SK-N-SH treated with all-trans-retinoic acid at 6 μM for 48 hours (cell line): ENCODE measurements at regions not wholly inside any gene's neighbourhood (a gene's known extent, or its start where the extent isn't known, plus 50 kb on each side); places are given as distances from the start of the nearest gene placed in this dataset.

Experiments
- ATAC-seq: fragments of 200-7000 bp; cut with Tn5 transposase; 3 replicates; pipeline ENCODE4 v1.9.1; 2020; ENCODE audit warnings: mild to moderate bottlenecking, moderate library complexity
- ARNTL ChIP-seq: fragments of 450-650 bp; formaldehyde crosslinking; IDR thresholded peaks from 2 replicates; pipeline ENCODE4 v1.5.0; 2020; ENCODE audit warnings: low read depth, mild to moderate bottlenecking, moderate library complexity, borderline replicate concordance
- BACH2 ChIP-seq: fragments of 250-450 bp; sonication (Bioruptor Pico); IDR thresholded peaks from 2 replicates; pipeline ENCODE4 v1.9.0; 2021; ENCODE audit warnings: mild to moderate bottlenecking, borderline replicate concordance
- CSDC2 ChIP-seq: fragments of 250-450 bp; sonication (Bioruptor Pico); IDR thresholded peaks from 2 replicates; pipeline ENCODE4 v1.5.0; 2020; ENCODE audit warnings: mild to moderate bottlenecking, moderate library complexity
- CSRNP3 ChIP-seq: fragments of 250-450 bp; sonication (Bioruptor Pico); IDR thresholded peaks from 2 replicates; pipeline ENCODE4 v1.5.1; 2021; ENCODE audit warnings: mild to moderate bottlenecking, moderate library complexity
- GLIS3 ChIP-seq: fragments of 250-450 bp; sonication (Bioruptor Pico); IDR thresholded peaks from 2 replicates; pipeline ENCODE4 v1.5.0; 2020; ENCODE audit warnings: mild to moderate bottlenecking, moderate library complexity
- ISL1 ChIP-seq: fragments of 250-450 bp; sonication (Bioruptor Pico); IDR thresholded peaks from 2 replicates; pipeline ENCODE4 v2.1.2; 2022; ENCODE audit warnings: mild to moderate bottlenecking, moderate library complexity
- OSR1 ChIP-seq: fragments of 250-450 bp; sonication (Bioruptor Pico); IDR thresholded peaks from 2 replicates; pipeline ENCODE4 v1.8.0; 2022; ENCODE audit warnings: moderate library complexity, mild to moderate bottlenecking, inconsistent platforms
- PATZ1 ChIP-seq: fragments of 250-450 bp; sonication (Bioruptor Pico); IDR thresholded peaks from 2 replicates; pipeline ENCODE4 v1.8.0; 2020; ENCODE audit warnings: mild to moderate bottlenecking, moderate library complexity, borderline replicate concordance
- POU6F1 ChIP-seq: fragments of 250-450 bp; sonication (Bioruptor Pico); IDR thresholded peaks from 2 replicates; pipeline ENCODE4 v1.8.0; 2021; ENCODE audit warnings: low read depth, mild to moderate bottlenecking, moderate library complexity, borderline replicate concordance
- PPARA ChIP-seq: fragments of 250-450 bp; sonication (Bioruptor Pico); IDR thresholded peaks from 2 replicates; pipeline ENCODE4 v1.5.0; 2020; ENCODE audit warnings: mild to moderate bottlenecking, borderline replicate concordance
- RARB ChIP-seq: fragments of 250-450 bp; sonication (Bioruptor Pico); IDR thresholded peaks from 2 replicates; pipeline ENCODE4 v1.8.0; 2021; ENCODE audit warnings: mild to moderate bottlenecking, moderate library complexity
- TCF4 ChIP-seq: fragments of 250-450 bp; sonication (Bioruptor Pico); IDR thresholded peaks from 2 replicates; pipeline ENCODE4 v1.8.0; 2021; ENCODE audit warnings: mild to moderate bottlenecking, moderate library complexity, borderline replicate concordance
- TOX ChIP-seq: fragments of 250-450 bp; sonication (Bioruptor Pico); IDR thresholded peaks from 2 replicates; pipeline ENCODE4 v1.8.0; 2021; ENCODE audit warnings: mild to moderate bottlenecking, moderate library complexity, borderline replicate concordance
- TSHZ2 ChIP-seq: fragments of 250-450 bp; sonication (Bioruptor Pico); IDR thresholded peaks from 2 replicates; pipeline ENCODE4 v1.5.0; 2020; ENCODE audit warnings: mild to moderate bottlenecking, moderate library complexity
- ZC3H10 ChIP-seq: fragments of 250-450 bp; sonication (Bioruptor Pico); IDR thresholded peaks from 2 replicates; pipeline ENCODE4 v1.5.1; 2021; ENCODE audit warnings: mild to moderate bottlenecking, moderate library complexity
- ZFP3 ChIP-seq: fragments of 250-450 bp; sonication (Bioruptor Pico); IDR thresholded peaks from 2 replicates; pipeline ENCODE4 v1.5.0; 2020; ENCODE audit warnings: mild to moderate bottlenecking, moderate library complexity
- ZFP30 ChIP-seq: fragments of 450-650 bp; formaldehyde crosslinking; IDR thresholded peaks from 2 replicates; pipeline ENCODE4 v1.5.0; 2022; ENCODE audit warnings: mild to moderate bottlenecking, moderate library complexity
- ZNF70 ChIP-seq: fragments of 450-650 bp; formaldehyde crosslinking; IDR thresholded peaks from 2 replicates; pipeline ENCODE4 v1.5.0; 2020; ENCODE audit warnings: mild to moderate bottlenecking, moderate library complexity
- ZNF8 ChIP-seq: fragments of 450-650 bp; formaldehyde crosslinking; IDR thresholded peaks from 2 replicates; pipeline ENCODE4 v1.5.0; 2020; ENCODE audit warnings: mild to moderate bottlenecking, moderate library complexity
- TF ChIP-seq, protein P1 (sequence below): fragments of 250-450 bp; sonication (Bioruptor Pico); IDR thresholded peaks from 2 replicates; pipeline ENCODE4 v1.5.1; 2020; ENCODE audit warnings: low read depth, mild to moderate bottlenecking, moderate library complexity

GRCh38 chr4:112026058-112026457, 119.2 kb upstream of the FAM241A start:
- ATAC-seq, result no peak
- no peak for TF ChIP-seq ISL1
- TF ChIP-seq GLIS3, result no peak
- TF ChIP-seq, protein P1, sequence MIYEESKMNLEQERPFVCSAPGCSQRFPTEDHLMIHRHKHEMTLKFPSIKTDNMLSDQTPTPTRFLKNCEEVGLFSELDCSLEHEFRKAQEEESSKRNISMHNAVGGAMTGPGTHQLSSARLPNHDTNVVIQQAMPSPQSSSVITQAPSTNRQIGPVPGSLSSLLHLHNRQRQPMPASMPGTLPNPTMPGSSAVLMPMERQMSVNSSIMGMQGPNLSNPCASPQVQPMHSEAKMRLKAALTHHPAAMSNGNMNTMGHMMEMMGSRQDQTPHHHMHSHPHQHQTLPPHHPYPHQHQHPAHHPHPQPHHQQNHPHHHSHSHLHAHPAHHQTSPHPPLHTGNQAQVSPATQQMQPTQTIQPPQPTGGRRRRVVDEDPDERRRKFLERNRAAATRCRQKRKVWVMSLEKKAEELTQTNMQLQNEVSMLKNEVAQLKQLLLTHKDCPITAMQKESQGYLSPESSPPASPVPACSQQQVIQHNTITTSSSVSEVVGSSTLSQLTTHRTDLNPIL, result no peak
- TF ChIP-seq ZNF8 (CRISPR knock-in tag), result no peak
- TF ChIP-seq BACH2 (CRISPR knock-in tag), result no peak
- TF ChIP-seq ZNF70 (CRISPR knock-in tag), result no peak
- TF ChIP-seq POU6F1 (CRISPR knock-in tag), result no peak
- TF ChIP-seq RARB (CRISPR knock-in tag), result no peak
- TF ChIP-seq TSHZ2, result no peak
- no peak for TF ChIP-seq TCF4 (CRISPR knock-in tag)

- TF ChIP-seq TOX (CRISPR knock-in tag) (no peak), ZNF70 (CRISPR knock-in tag) (no peak), GLIS3 (no peak), RARB (CRISPR knock-in tag) (no peak), ISL1 (no peak), ARNTL (no peak), ZFP3 (no peak)
- TF ChIP-seq, all 23 proteins: peak for 0
- ATAC-seq, result no peak
Observed at GRCh38 chr4:112029771-112030171, 115.5 kb upstream of the FAM241A start.

DNA sequence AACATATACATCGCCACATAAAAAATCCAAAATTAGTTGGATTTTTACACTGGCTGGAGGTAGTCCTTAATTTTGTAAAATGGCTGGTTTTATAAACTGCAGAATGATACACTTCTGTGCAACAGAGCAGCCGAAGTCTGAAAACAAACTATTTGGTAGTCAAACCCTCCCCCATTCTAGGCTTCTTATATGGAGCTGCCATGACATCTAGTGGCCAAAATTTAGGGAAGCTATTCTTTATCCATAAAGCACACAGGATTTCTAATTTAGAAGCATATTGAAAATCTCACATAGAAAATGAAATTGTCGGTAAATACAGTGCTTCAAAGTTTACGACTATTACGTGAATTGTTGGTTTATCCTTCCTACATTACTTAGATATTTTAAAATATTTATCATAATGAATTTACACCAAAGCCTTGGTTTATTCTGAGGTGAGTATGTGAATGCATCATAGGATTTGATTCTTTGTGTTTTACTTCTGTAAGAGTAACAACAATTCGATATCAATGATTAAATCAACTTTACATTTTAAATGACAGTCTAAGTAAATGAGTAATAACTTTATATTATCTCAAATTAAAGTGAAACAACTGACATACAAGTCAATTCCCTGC, 113.4 kb upstream of the FAM241A start:
- ATAC-seq, result peak; percentile 90
- no peak for TF ChIP-seq ZC3H10 (CRISPR knock-in tag)
- no peak for TF ChIP-seq BACH2 (CRISPR knock-in tag)
- no peak for TF ChIP-seq PATZ1 (CRISPR knock-in tag)
- TF ChIP-seq ISL1, result no peak
- no peak for TF ChIP-seq ZFP3

DNA sequence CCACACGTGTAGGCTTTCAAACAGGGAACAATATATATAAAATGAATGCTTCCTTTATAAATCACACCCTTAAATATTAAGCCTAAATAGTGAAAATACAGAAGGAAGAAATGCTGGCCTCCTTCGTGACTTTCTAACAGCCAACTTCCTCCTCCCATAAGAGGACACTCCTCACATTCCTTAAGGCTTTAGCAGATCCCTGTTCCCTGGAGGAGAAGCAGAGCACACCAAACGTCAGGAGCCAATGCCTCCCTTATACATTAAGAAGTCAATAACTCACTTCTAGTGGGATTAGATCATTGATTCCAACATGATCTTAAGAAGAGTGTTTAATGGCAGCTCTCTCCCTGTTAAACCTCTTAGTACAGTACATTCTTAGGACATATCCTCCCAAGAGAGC, 108.4 kb upstream of the FAM241A start:
- ATAC-seq, result no peak
- TF ChIP-seq POU6F1 (CRISPR knock-in tag) (no peak), TCF4 (CRISPR knock-in tag) (no peak), GLIS3 (no peak), TOX (CRISPR knock-in tag) (no peak), CSRNP3 (CRISPR knock-in tag) (no peak), ZFP3 (no peak), PPARA (CRISPR knock-in tag) (no peak), OSR1 (CRISPR knock-in tag) (no peak), PATZ1 (CRISPR knock-in tag) (no peak), ZC3H10 (CRISPR knock-in tag) (no peak), ZFP30 (CRISPR knock-in tag) (no peak), ZNF8 (CRISPR knock-in tag) (no peak), CSDC2 (CRISPR knock-in tag) (no peak)
- TF ChIP-seq, protein P1, result no peak
- TF ChIP-seq, all 23 proteins: peak for 0
